Vagina (tissue), 2 donors: ENCODE measurements at regions not wholly inside any gene's neighbourhood (a gene's known extent, or its start where the extent isn't known, plus 50 kb on each side); places are given as distances from the start of the nearest gene placed in this dataset.
"Not testable (repeated sequence)": the region's sequence is repeated elsewhere in the genome, so short reads cannot be mapped to it uniquely, and the experiment has no call there.

ENCODE experiments used
- DNase-seq, 2 donors: peaks; one replicate each; pipeline ENCODE4 v3.0.0-alpha.2; 2017; ENCODE audit errors: extremely low spot score in 2 of 2
- H3K27ac ChIP-seq: fragments of 200-600 bp; sonication (generic); one replicate; pipeline ENCODE4 v1.5.1; 2019
- H3K27me3 ChIP-seq: fragments of 200-600 bp; sonication (generic); one replicate; pipeline ENCODE4 v1.5.1; 2019
- H3K36me3 ChIP-seq, 2 donors: fragments of 200-600 bp; sonication (generic); one replicate each; pipeline ENCODE4 v1.5.1; 2017 to 2019
- H3K4me1 ChIP-seq: fragments of 200-600 bp; sonication (generic); one replicate; pipeline ENCODE4 v1.5.1; 2019
- H3K4me3 ChIP-seq, 2 donors: fragments of 200-600 bp; sonication (generic); 1 replicate in 1 of 2; 2 replicates in 1 of 2; pipeline ENCODE4 v1.5.1; 2016 to 2019
- H3K9me3 ChIP-seq: fragments of 200-600 bp; sonication (generic); one replicate; pipeline ENCODE4 v1.5.1; 2019
- CTCF ChIP-seq, 3 experiments: fragments of 450-650 bp in 2 of 3; fragments of 200-600 bp in 1 of 3; sonication (generic) in 1 of 3; IDR thresholded peaks; one replicate each; pipeline ENCODE4 v1.5.1; 2017 to 2019; ENCODE audit warnings: antibody characterized with exemption in 3 of 3, mild to moderate bottlenecking in 2 of 3, moderate library complexity in 2 of 3
- POLR2A ChIP-seq, 2 donors: fragments of 450-650 bp; IDR thresholded peaks; one replicate each; pipeline ENCODE4 v1.6.1; 2017; ENCODE audit warnings: antibody characterized with exemption in 2 of 2, mild to moderate bottlenecking in 2 of 2, moderate library complexity in 2 of 2
- POLR2AphosphoS5 ChIP-seq, 2 donors: sonication (generic); formaldehyde crosslinking; IDR thresholded peaks; one replicate each; pipeline ENCODE4 v1.9.0; 2017; ENCODE audit warnings: antibody characterized with exemption in 2 of 2, mild to moderate bottlenecking in 2 of 2, low read depth in 1 of 2; ENCODE audit not compliant: insufficient read depth in 1 of 2
- intact Hi-C: fragments of 100-400 bp; cut with DNase I; formaldehyde crosslinking; loops from one replicate; pipeline ENCODE4 v1.15.1; 2023

GRCh38 chr5:142239394-142240159 lies 85.2 kb downstream of the SPRY4 start:
- no peaks in the 10 kb centered on the region for H3K4me1 ChIP-seq
- TF ChIP-seq POLR2AphosphoS5 (IDR thresholded peaks at IDR 0.05; ENCODE audit: insufficient read depth in 1 of 2, low read depth in 1 of 2): no peak
- no peak for TF ChIP-seq POLR2A (IDR thresholded peaks at IDR 0.05)
- no peak for TF ChIP-seq CTCF (IDR thresholded peaks at IDR 0.05)
- no peak overlapping the region for H3K4me3 ChIP-seq
- H3K27me3 ChIP-seq: no peaks in the 10 kb centered on the region
- no peak for DNase-seq
- no peak overlapping the region for H3K27ac ChIP-seq
- intact Hi-C loops: no loop called here
- H3K36me3 ChIP-seq: no peaks in the 10 kb centered on the region
- no peaks in the 10 kb centered on the region for H3K9me3 ChIP-seq

DNA sequence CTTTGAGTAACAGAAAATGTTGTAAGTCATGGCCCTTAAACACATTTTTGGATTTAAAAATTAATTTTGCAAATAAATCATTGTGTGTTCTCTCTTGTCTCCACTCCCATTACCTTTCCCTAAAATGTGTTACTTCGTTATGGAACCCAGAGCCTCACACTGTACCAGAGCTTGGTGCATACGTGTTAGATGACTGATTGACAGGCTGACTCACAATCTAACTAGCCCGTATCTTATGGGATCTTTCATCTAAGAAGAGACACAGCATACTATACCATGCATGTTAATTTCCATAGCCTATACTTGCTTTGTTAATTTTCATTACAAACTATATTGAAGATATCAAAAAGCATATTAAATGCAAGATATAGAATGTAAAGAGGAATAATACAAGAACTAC lies 87.1 kb downstream of the SPRY4 start:
- TF ChIP-seq CTCF (IDR thresholded peaks at IDR 0.05) (no peak), POLR2AphosphoS5 (IDR thresholded peaks at IDR 0.05; ENCODE audit: insufficient read depth in 1 of 2, low read depth in 1 of 2) (no peak), POLR2A (IDR thresholded peaks at IDR 0.05) (no peak)
- Histone ChIP-seq H3K27me3 (no peaks in the 10 kb centered on the region), H3K36me3 (no peaks in the 10 kb centered on the region), H3K9me3 (no peaks in the 10 kb centered on the region), H3K4me1 (no peaks in the 10 kb centered on the region), H3K27ac (no peak overlapping the region), H3K4me3 (no peak overlapping the region)
- no peak for DNase-seq
- intact Hi-C loops: no loop called here

- DNase-seq, H3K27ac ChIP-seq, H3K27me3 ChIP-seq, H3K4me1 ChIP-seq, H3K4me3 ChIP-seq, H3K9me3 ChIP-seq, H3K36me3 ChIP-seq, intact Hi-C loops: not testable (repeated sequence)
Observed at GRCh38 chr5:142236673-142237290, 88.0 kb downstream of the SPRY4 start.

DNA sequence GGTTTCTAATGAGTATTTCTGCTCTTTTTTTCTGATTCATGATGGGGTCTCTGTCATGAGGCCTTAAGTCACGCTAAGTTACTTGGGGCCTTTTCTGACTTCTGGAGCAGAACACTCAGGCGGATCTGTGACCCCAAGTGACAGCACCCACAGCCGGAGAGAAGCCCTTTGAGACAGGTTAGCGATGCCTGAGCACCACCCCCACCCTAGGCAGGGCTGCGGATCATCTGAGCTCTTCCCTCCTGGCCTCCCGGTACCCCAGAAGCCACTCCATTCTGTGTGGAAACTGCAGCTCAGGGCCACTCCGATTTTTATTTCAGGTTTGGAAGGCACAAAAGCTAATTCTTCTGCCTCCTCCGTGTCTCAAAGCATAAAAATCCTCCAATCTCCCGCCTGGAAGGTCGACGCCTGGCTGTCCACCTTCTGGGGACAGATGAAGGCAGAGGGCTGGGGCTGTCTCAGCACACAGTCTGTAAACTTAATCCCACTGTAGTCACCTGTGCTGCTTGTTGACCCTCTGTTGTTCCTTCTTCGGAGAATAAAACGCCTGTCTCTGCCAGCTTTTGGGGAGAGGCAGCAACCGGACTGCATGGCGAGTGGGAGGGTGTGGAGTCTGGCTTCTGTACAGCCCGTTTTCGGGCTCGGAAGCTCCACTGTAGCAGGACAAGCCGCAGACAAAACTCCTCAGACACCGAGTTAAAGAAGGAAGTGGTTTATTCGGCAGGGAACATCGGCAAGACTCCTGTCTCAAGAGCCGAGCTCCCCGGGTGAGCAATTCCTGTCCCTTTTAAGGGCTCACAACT lies 88.8 kb downstream of the SPRY4 start:
- Histone ChIP-seq H3K36me3 (no peaks in the 10 kb centered on the region), H3K9me3 (no peaks in the 10 kb centered on the region), H3K4me1 (no peaks in the 10 kb centered on the region), H3K27me3 (no peaks in the 10 kb centered on the region), H3K4me3 (no peak overlapping the region), H3K27ac (no peak overlapping the region)
- TF ChIP-seq CTCF (IDR thresholded peaks at IDR 0.05): no peak
- TF ChIP-seq POLR2A (IDR thresholded peaks at IDR 0.05): no peak
- no peak for TF ChIP-seq POLR2AphosphoS5 (IDR thresholded peaks at IDR 0.05; ENCODE audit: insufficient read depth in 1 of 2, low read depth in 1 of 2)
- no peak for DNase-seq
- intact Hi-C loops: no loop called here

DNA sequence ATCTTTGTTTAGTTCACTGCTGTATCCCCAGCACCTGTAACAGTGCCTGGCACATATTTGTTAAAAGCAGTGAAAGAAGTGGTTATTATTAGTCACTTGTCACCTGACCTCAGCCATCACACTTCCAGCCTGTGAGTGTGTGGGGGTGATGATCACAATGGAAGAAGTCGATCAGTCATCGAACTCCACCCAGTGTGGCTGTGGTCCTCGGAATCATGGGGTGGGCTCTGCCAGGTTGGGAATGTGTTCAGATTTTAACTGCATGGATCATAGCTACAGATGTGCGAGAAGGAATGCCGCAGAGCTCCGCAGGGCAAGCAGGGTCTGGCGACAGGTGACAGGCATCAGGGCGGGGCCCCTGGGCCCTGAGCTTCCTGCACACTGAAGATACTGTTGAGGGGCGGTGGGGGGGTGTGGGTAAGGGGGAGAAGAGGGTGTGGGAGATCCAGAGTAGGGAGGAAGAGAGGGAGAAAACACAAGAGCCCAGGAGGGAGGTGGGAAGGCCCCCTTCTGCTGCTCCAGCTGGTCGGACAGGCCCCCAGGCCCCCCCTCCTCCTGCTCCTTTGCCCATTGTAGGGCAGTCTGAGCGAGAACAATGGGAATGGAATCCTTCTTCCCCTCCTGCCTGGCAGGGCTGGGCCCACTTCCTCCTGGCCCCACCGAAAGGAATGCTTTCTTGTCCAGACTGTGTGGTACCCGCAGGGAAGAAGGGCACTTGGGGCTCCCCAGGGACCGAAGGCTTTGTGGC lies 89.6 kb downstream of the SPRY4 start:
- TF ChIP-seq POLR2AphosphoS5 (IDR thresholded peaks at IDR 0.05; ENCODE audit: insufficient read depth in 1 of 2, low read depth in 1 of 2) (no peak), CTCF (IDR thresholded peaks at IDR 0.05) (no peak), POLR2A (IDR thresholded peaks at IDR 0.05) (no peak)
- H3K9me3 ChIP-seq: no peaks in the 10 kb centered on the region
- H3K27me3 ChIP-seq: no peaks in the 10 kb centered on the region
- no peak overlapping the region for H3K4me3 ChIP-seq
- no peaks in the 10 kb centered on the region for H3K36me3 ChIP-seq
- no peak for DNase-seq
- H3K4me1 ChIP-seq: no peaks in the 10 kb centered on the region
- intact Hi-C loops: no loop called here
- H3K27ac ChIP-seq: no peak overlapping the region
